ENCODE measurements at regions not wholly inside any gene's neighbourhood (a gene's known extent, or its start where the extent isn't known, plus 50 kb on each side); places are given as distances from the start of the nearest gene placed in this dataset.

DNA sequence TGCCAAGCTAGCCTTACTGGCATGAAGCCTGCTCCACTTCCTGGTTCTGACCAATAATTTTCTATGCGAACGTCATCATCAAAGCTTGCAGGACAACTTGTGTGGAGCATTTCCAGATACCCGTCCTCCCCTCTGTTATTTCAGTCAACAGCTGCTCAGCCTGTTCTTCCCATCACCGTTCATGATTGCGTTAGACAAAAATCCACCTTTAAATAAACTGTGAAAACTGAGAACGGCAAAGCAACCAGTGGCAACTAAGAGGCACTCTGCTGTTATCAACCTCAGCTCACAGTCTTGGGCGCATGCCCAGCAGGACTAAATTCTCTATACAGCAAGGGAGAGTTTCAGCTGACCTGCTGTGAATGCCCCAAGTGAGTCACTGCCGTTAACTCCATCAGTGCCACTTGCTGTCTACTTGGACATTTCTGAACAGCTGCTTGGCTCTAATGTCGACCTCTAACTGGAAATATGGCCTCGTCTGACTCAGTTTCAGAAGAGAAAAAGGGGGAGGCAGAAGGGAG lies 207.4 kb upstream of the RUNX1 start:
- TF ChIP-seq, protein P1, sequence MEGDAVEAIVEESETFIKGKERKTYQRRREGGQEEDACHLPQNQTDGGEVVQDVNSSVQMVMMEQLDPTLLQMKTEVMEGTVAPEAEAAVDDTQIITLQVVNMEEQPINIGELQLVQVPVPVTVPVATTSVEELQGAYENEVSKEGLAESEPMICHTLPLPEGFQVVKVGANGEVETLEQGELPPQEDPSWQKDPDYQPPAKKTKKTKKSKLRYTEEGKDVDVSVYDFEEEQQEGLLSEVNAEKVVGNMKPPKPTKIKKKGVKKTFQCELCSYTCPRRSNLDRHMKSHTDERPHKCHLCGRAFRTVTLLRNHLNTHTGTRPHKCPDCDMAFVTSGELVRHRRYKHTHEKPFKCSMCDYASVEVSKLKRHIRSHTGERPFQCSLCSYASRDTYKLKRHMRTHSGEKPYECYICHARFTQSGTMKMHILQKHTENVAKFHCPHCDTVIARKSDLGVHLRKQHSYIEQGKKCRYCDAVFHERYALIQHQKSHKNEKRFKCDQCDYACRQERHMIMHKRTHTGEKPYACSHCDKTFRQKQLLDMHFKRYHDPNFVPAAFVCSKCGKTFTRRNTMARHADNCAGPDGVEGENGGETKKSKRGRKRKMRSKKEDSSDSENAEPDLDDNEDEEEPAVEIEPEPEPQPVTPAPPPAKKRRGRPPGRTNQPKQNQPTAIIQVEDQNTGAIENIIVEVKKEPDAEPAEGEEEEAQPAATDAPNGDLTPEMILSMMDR (IDR thresholded peaks at IDR 0.05; ENCODE audit: low read depth, low read length, poor library complexity, severe bottlenecking): no peak
- no peak for TF ChIP-seq EZH2phosphoT487 (IDR thresholded peaks at IDR 0.05; ENCODE audit: borderline replicate concordance, low read length)
- H3K27me3 ChIP-seq (ENCODE audit: control insufficient read depth, low read length): no peaks in the 10 kb centered on the region
- no peaks in the 10 kb centered on the region for H3K36me3 ChIP-seq (ENCODE audit: control insufficient read depth, low read length)
- H3K4me2 ChIP-seq (ENCODE audit: low read length): no peak overlapping the region
- no peaks in the 10 kb centered on the region for H3K9me3 ChIP-seq (ENCODE audit: control insufficient read depth, insufficient read depth, low read length)
- no peaks in the 10 kb centered on the region for H3K79me2 ChIP-seq (ENCODE audit: control insufficient read depth, low read length)
- H3K9me2 ChIP-seq (replicated peaks; ENCODE audit: control insufficient read depth, low read length): no peaks in the 10 kb centered on the region
- no peaks in the 10 kb centered on the region for H4K20me1 ChIP-seq (ENCODE audit: control insufficient read depth, insufficient read depth, low read depth, low read length)
- H3K4me3 ChIP-seq (ENCODE audit: low read length): no peak overlapping the region
- no peak overlapping the region for H3K27ac ChIP-seq (ENCODE audit: low read depth, low read length)
- H3F3A ChIP-seq (ENCODE audit: control insufficient read depth, insufficient read depth): no peaks in the 10 kb centered on the region
- H3K4me1 ChIP-seq (ENCODE audit: control insufficient read depth, low read length): peaks cover 4% of the 10 kb centered on the region; the same call in 1 of the 2 replicates

DNA sequence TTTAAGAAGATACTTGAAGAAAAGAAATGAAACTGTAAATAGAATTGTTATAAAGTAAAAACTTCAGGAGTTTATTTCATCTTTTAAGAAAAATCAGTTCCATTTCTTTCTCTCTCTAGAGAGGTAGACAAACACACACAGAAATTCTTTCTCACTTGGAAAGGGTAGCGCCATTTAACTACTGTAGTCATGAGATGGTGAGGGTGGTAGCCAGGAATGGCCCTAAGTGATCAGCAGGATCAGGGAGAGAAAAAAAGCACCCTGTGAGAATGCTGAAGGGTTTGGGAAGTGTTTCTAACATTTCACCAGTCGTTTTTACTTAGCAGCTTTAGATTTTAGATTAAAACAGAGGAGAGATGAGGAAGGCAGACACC lies 205.7 kb upstream of the RUNX1 start:
- TF ChIP-seq, protein P1 (IDR thresholded peaks at IDR 0.05; ENCODE audit: low read depth, low read length, poor library complexity, severe bottlenecking): no peak
- TF ChIP-seq EZH2phosphoT487 (IDR thresholded peaks at IDR 0.05; ENCODE audit: borderline replicate concordance, low read length): no peak
- no peaks in the 10 kb centered on the region for H3F3A ChIP-seq (ENCODE audit: control insufficient read depth, insufficient read depth)
- H3K79me2 ChIP-seq (ENCODE audit: control insufficient read depth, low read length): no peaks in the 10 kb centered on the region
- no peaks in the 10 kb centered on the region for H3K27me3 ChIP-seq (ENCODE audit: control insufficient read depth, low read length)
- no peak overlapping the region for H3K4me2 ChIP-seq (ENCODE audit: low read length)
- H4K20me1 ChIP-seq (ENCODE audit: control insufficient read depth, insufficient read depth, low read depth, low read length): no peaks in the 10 kb centered on the region
- H3K4me3 ChIP-seq (ENCODE audit: low read length): no peak overlapping the region
- H3K27ac ChIP-seq (ENCODE audit: low read depth, low read length): no peak overlapping the region
- H3K4me1 ChIP-seq (ENCODE audit: control insufficient read depth, low read length): peaks cover 4% of the 10 kb centered on the region; the same call in 1 of the 2 replicates
- no peaks in the 10 kb centered on the region for H3K36me3 ChIP-seq (ENCODE audit: control insufficient read depth, low read length)
- H3K9me3 ChIP-seq (ENCODE audit: control insufficient read depth, insufficient read depth, low read length): 0 out of 2 replicates have a peak, but pooled peaks cover 3% of the 10 kb centered on the region
- H3K9me2 ChIP-seq (replicated peaks; ENCODE audit: control insufficient read depth, low read length): no peaks in the 10 kb centered on the region

DNA sequence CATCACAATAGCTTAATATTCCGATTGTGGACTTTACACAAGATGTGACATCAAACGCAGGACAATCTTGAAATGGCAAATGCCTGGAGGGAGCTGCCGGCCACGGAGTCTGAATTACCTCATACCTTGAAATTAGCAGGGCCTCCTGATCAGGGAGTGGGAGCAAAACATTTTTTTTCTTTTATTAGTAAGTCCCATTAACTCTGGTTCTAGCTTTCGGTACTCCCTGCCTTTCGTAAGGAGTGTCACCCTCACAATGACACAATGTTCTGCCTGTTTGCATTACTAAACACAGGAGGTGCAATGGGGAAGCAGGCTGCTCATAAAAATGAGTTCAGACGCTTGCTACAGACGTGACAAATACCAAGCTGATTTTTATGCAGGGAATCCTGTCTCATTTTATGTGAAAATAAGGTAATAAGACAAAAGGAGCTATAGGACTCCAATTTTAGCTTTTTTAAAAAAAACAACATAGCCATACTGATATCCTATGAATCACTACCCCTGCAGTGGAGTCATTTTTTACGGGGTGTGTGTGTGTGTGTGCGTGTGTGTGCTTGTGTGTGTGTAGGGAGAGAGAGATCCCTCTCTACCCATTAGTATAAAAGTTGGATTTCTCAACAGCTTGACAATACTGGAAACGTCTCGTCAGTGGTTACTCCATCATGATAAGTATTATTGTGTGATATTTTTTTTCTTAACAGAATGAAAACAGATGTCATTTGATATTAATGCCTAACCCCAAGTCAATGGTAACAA lies 205.1 kb upstream of the RUNX1 start:
- Histone ChIP-seq H3K36me3 (ENCODE audit: control insufficient read depth, low read length) (no peaks in the 10 kb centered on the region), H3K4me1 (ENCODE audit: control insufficient read depth, low read length) (peaks cover 4% of the 10 kb centered on the region; the same call in 1 of the 2 replicates), H3K4me3 (ENCODE audit: low read length) (no peak overlapping the region), H3F3A (ENCODE audit: control insufficient read depth, insufficient read depth) (no peaks in the 10 kb centered on the region), H3K79me2 (ENCODE audit: control insufficient read depth, low read length) (no peaks in the 10 kb centered on the region), H3K4me2 (ENCODE audit: low read length) (no peak overlapping the region), H3K9me2 (replicated peaks; ENCODE audit: control insufficient read depth, low read length) (no peaks in the 10 kb centered on the region), H4K20me1 (ENCODE audit: control insufficient read depth, insufficient read depth, low read depth, low read length) (no peaks in the 10 kb centered on the region), H3K27me3 (ENCODE audit: control insufficient read depth, low read length) (no peaks in the 10 kb centered on the region), H3K27ac (ENCODE audit: low read depth, low read length) (no peak overlapping the region), H3K9me3 (ENCODE audit: control insufficient read depth, insufficient read depth, low read length) (0 out of 2 replicates have a peak, but pooled peaks cover 3% of the 10 kb centered on the region)
- TF ChIP-seq, protein P1 (IDR thresholded peaks at IDR 0.05; ENCODE audit: low read depth, low read length, poor library complexity, severe bottlenecking): no peak
- no peak for TF ChIP-seq EZH2phosphoT487 (IDR thresholded peaks at IDR 0.05; ENCODE audit: borderline replicate concordance, low read length)

All from DOHH2 (cell line).